Smooth muscle cell (in vitro differentiated cells): ENCODE measurements at regions not wholly inside any gene's neighbourhood (a gene's known extent, or its start where the extent isn't known, plus 50 kb on each side); places are given as distances from the start of the nearest gene placed in this dataset.

Experiments used
- DNase-seq: peaks from one replicate; lab custom pipeline; 2025; ENCODE audit not compliant: unreplicated experiment; lab: John Stamatoyannopoulos, UW
- H2AFZ ChIP-seq: fragments of 200-600 bp; sonication (generic); 2 replicates; pipeline ENCODE4 v1.6.0; 2016; ENCODE audit warnings: antibody characterized with exemption, low read depth, mild to moderate bottlenecking
- H3F3A ChIP-seq: fragments of 200-600 bp; sonication (generic); 2 replicates; pipeline ENCODE4 v1.6.0; 2017; ENCODE audit warnings: antibody characterized with exemption, low read depth
- H3K27ac ChIP-seq: fragments of 200-600 bp; sonication (generic); 2 replicates; pipeline ENCODE4 v1.5.1; 2016; ENCODE audit warnings: low read depth, mild to moderate bottlenecking
- H3K27me3 ChIP-seq: fragments of 200-600 bp; sonication (generic); 2 replicates; pipeline ENCODE4 v1.6.1; 2016; ENCODE audit warnings: low read depth, mild to moderate bottlenecking
- H3K36me3 ChIP-seq: fragments of 200-600 bp; sonication (generic); 2 replicates; pipeline ENCODE4 v1.5.1; 2016; ENCODE audit warnings: low read depth
- H3K4me1 ChIP-seq: fragments of 200-600 bp; sonication (generic); 2 replicates; pipeline ENCODE4 v1.5.1; 2016; ENCODE audit warnings: low read depth
- H3K4me2 ChIP-seq: fragments of 200-600 bp; sonication (generic); 2 replicates; pipeline ENCODE4 v1.6.0; 2016; ENCODE audit warnings: mild to moderate bottlenecking
- H3K4me3 ChIP-seq: fragments of 200-600 bp; sonication (generic); 2 replicates; pipeline ENCODE4 v1.5.1; 2016; ENCODE audit warnings: mild to moderate bottlenecking
- H3K79me2 ChIP-seq: fragments of 200-600 bp; sonication (generic); 2 replicates; pipeline ENCODE4 v1.6.0; 2016; ENCODE audit warnings: low read depth, mild to moderate bottlenecking
- H3K9ac ChIP-seq: fragments of 200-600 bp; sonication (generic); 2 replicates; pipeline ENCODE4 v1.6.0; 2016; ENCODE audit warnings: low read depth
- H3K9me3 ChIP-seq: fragments of 200-600 bp; sonication (generic); replicated peaks from 2 replicates; pipeline ENCODE4 v1.5.1; 2016; ENCODE audit warnings: low read depth
- H4K20me1 ChIP-seq: fragments of 200-600 bp; sonication (generic); 2 replicates; pipeline ENCODE4 v1.6.0; 2016; ENCODE audit warnings: low read depth
- CTCF ChIP-seq: fragments of 200-600 bp; sonication (generic); IDR thresholded peaks from 2 replicates; pipeline ENCODE4 v1.5.1; 2017; ENCODE audit warnings: borderline replicate concordance, mild to moderate bottlenecking, antibody characterized with exemption; ENCODE audit not compliant: insufficient read depth, poor library complexity, severe bottlenecking
- whole genome bisulfite sequencing: methylation state at CpG from one replicate; pipeline ENCODE4 v1.1.7; 2016; ENCODE audit warnings: low lambda C conversion rate; 5-methylcytosine and 5-hydroxymethylcytosine counted together

- Histone ChIP-seq H3K4me3 (no peak overlapping the region), H3K79me2 (no peaks in the 10 kb centered on the region), H3K4me2 (no peak overlapping the region), H4K20me1 (no peaks in the 10 kb centered on the region), H3K27me3 (no peaks in the 10 kb centered on the region), H2AFZ (no peak overlapping the region), H3F3A (no peaks in the 10 kb centered on the region), H3K36me3 (no peaks in the 10 kb centered on the region), H3K4me1 (no peaks in the 10 kb centered on the region), H3K9ac (no peak overlapping the region), H3K9me3 (no peaks in the 10 kb centered on the region), H3K27ac (no peak overlapping the region)
- no peak for DNase-seq
- no peak for TF ChIP-seq CTCF
These were observed 472.6 kb upstream of the CELF4 start for GRCh38 chr18:38038242-38038641.

GRCh38 chr18:38035193-38035592 lies 469.6 kb upstream of the CELF4 start:
- WGBS: 86% methylated on average over 3 of the region's 3 CpGs
- TF ChIP-seq CTCF: no peak
- H4K20me1 ChIP-seq: no peaks in the 10 kb centered on the region

GRCh38 chr18:38033282-38033681 lies 467.7 kb upstream of the CELF4 start:
- no peaks in the 10 kb centered on the region for H4K20me1 ChIP-seq
- no peak overlapping the region for H3K9ac ChIP-seq
- H3K27me3 ChIP-seq: peaks cover 10% of the 10 kb centered on the region
- H3K4me3 ChIP-seq: no peak overlapping the region
- TF ChIP-seq CTCF: no peak
- H3F3A ChIP-seq: no peaks in the 10 kb centered on the region
- no peak overlapping the region for H2AFZ ChIP-seq
- no peak for DNase-seq
- H3K27ac ChIP-seq: no peak overlapping the region
- no peaks in the 10 kb centered on the region for H3K9me3 ChIP-seq
- H3K79me2 ChIP-seq: no peaks in the 10 kb centered on the region
- H3K4me2 ChIP-seq: no peak overlapping the region
- H3K36me3 ChIP-seq: no peaks in the 10 kb centered on the region
- 91% methylated on average over 3 of the region's 3 CpGs for WGBS
- H3K4me1 ChIP-seq: no peaks in the 10 kb centered on the region

More at GRCh38 chr18:38035193-38035592, 469.6 kb upstream of the CELF4 start:
- Histone ChIP-seq H3K27ac (no peak overlapping the region), H3F3A (no peaks in the 10 kb centered on the region), H3K4me2 (no peak overlapping the region), H3K4me3 (no peak overlapping the region), H3K9ac (no peak overlapping the region), H3K4me1 (no peaks in the 10 kb centered on the region), H3K9me3 (no peaks in the 10 kb centered on the region), H3K36me3 (no peaks in the 10 kb centered on the region), H3K79me2 (no peaks in the 10 kb centered on the region), H2AFZ (no peak overlapping the region), H3K27me3 (peaks cover 2% of the 10 kb centered on the region)
- DNase-seq: no peak

- H3K27ac ChIP-seq: no peak overlapping the region
These were observed 466.9 kb upstream of the CELF4 start for GRCh38 chr18:38032516-38032915.

More at GRCh38 chr18:38032516-38032915, 466.9 kb upstream of the CELF4 start:
- Histone ChIP-seq H3K79me2 (no peaks in the 10 kb centered on the region), H2AFZ (no peak overlapping the region), H3K4me1 (no peaks in the 10 kb centered on the region), H3K9me3 (no peaks in the 10 kb centered on the region), H3K36me3 (no peaks in the 10 kb centered on the region), H3F3A (no peaks in the 10 kb centered on the region), H4K20me1 (no peaks in the 10 kb centered on the region), H3K9ac (no peak overlapping the region), H3K4me3 (no peak overlapping the region), H3K4me2 (no peak overlapping the region), H3K27me3 (peaks cover 10% of the 10 kb centered on the region)
- TF ChIP-seq CTCF: no peak
- DNase-seq: no peak
